ENCODE measurements at regions not wholly inside any gene's neighbourhood (a gene's known extent, or its start where the extent isn't known, plus 50 kb on each side); places are given as distances from the start of the nearest gene placed in this dataset.

DNA sequence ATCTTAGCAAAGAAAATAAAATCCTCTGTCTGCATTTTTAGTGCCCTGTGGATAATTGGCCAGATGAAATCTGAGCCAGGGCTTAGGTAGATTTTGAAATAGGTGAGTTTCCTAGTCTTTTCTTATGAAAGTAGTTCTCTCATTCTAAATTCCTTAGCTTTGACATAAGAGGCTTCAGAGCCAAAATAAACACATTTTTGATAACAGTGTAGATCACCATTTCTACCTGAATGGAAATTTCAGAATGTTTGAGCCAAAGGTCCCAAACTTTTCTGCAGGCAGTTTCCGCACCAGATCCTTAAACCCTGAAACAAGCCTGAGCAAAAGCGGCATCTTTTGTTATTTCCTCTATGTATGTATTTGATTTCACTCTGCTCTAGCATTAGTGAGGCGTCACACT lies 551.2 kb downstream of the EFNB2 start:
- TF ChIP-seq, protein P1, sequence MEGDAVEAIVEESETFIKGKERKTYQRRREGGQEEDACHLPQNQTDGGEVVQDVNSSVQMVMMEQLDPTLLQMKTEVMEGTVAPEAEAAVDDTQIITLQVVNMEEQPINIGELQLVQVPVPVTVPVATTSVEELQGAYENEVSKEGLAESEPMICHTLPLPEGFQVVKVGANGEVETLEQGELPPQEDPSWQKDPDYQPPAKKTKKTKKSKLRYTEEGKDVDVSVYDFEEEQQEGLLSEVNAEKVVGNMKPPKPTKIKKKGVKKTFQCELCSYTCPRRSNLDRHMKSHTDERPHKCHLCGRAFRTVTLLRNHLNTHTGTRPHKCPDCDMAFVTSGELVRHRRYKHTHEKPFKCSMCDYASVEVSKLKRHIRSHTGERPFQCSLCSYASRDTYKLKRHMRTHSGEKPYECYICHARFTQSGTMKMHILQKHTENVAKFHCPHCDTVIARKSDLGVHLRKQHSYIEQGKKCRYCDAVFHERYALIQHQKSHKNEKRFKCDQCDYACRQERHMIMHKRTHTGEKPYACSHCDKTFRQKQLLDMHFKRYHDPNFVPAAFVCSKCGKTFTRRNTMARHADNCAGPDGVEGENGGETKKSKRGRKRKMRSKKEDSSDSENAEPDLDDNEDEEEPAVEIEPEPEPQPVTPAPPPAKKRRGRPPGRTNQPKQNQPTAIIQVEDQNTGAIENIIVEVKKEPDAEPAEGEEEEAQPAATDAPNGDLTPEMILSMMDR (IDR thresholded peaks at IDR 0.05 in 2 of 3, conservative IDR thresholded peaks at IDR 0.05 in 1 of 3; ENCODE audit: borderline replicate concordance in 1 of 3, insufficient read depth in 1 of 3, low read depth in 2 of 3, low read length in 2 of 3) = no peak
- TF ChIP-seq CEBPB (IDR thresholded peaks at IDR 0.05; ENCODE audit: low read depth) (no peak), POLR2A (IDR thresholded peaks at IDR 0.05; ENCODE audit: borderline replicate concordance, extremely low read depth, insufficient read depth, insufficient read length) (no peak)

Data from HCT116 (cell line).